ENCODE measurements at regions not wholly inside any gene's neighbourhood (a gene's known extent, or its start where the extent isn't known, plus 50 kb on each side); places are given as distances from the start of the nearest gene placed in this dataset.

DNA sequence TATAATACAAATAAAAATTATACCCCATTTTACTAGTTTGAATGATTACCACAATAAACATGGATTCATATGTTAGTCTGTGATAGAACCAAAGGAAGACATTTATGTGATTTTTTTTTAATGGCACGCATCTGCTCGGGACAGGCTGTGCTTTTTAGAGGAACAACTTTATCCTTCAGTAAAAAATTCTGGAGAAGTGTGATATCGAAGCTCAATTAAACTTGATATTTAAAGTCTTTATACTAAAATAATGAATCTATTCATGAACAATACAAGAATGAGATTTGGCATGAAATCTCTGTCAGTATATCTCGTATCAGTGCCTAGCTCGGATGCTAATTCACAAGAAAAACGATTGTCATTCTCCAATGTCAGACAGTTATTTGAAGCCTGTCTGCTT is 230.8 kb upstream of the ZNF717 start:
- TF ChIP-seq EZH2phosphoT487 (IDR thresholded peaks at IDR 0.05; ENCODE audit: low read length) (no peak), EZH2 (optimal IDR thresholded peaks at IDR 0.05; ENCODE audit: low read depth, low read length) (no peak), CTCF (IDR thresholded peaks at IDR 0.05; ENCODE audit: low read length) (no peak)
- no peaks in the 10 kb centered on the region for H3K27me3 ChIP-seq (replicated peaks; ENCODE audit: insufficient read depth, low read length)
- no peaks in the 10 kb centered on the region for H3K9me3 ChIP-seq (replicated peaks; ENCODE audit: insufficient read depth, low read length)
- no peak for DNase-seq
- H4K20me1 ChIP-seq (ENCODE audit: insufficient read depth, low read length) = no peaks in the 10 kb centered on the region
- no peak overlapping the region for H3K4me2 ChIP-seq (ENCODE audit: low read depth, low read length)
- no peaks in the 10 kb centered on the region for H3K9me2 ChIP-seq (replicated peaks; ENCODE audit: insufficient read depth, low read length)
- no peak overlapping the region for H3K4me3 ChIP-seq (ENCODE audit: low read length)
- H3F3A ChIP-seq (ENCODE audit: insufficient read depth, low read length) = no peaks in the 10 kb centered on the region
- no peaks in the 10 kb centered on the region for H3K36me3 ChIP-seq (replicated peaks; ENCODE audit: insufficient read depth, low read length)
- no peak overlapping the region for H2AFZ ChIP-seq (ENCODE audit: low read length)
- no peaks in the 10 kb centered on the region for H3K4me1 ChIP-seq (ENCODE audit: low read length)
- H3K27ac ChIP-seq (ENCODE audit: low read length) = no peak overlapping the region
- no peaks in the 10 kb centered on the region for H3K79me2 ChIP-seq (ENCODE audit: low read length)
- H3K9ac ChIP-seq (ENCODE audit: low read length) = no peak overlapping the region

- Histone ChIP-seq H3K9me2 (replicated peaks; ENCODE audit: insufficient read depth, low read length) (no peaks in the 10 kb centered on the region), H4K20me1 (ENCODE audit: insufficient read depth, low read length) (no peaks in the 10 kb centered on the region), H3K9me3 (replicated peaks; ENCODE audit: insufficient read depth, low read length) (no peaks in the 10 kb centered on the region), H3K27me3 (replicated peaks; ENCODE audit: insufficient read depth, low read length) (no peaks in the 10 kb centered on the region), H2AFZ (ENCODE audit: low read length) (no peak overlapping the region), H3K36me3 (replicated peaks; ENCODE audit: insufficient read depth, low read length) (no peaks in the 10 kb centered on the region), H3K4me1 (ENCODE audit: low read length) (no peaks in the 10 kb centered on the region), H3K9ac (ENCODE audit: low read length) (no peak overlapping the region), H3K27ac (ENCODE audit: low read length) (no peak overlapping the region), H3F3A (ENCODE audit: insufficient read depth, low read length) (no peaks in the 10 kb centered on the region), H3K4me3 (ENCODE audit: low read length) (no peak overlapping the region), H3K4me2 (ENCODE audit: low read depth, low read length) (no peak overlapping the region), H3K79me2 (ENCODE audit: low read length) (no peaks in the 10 kb centered on the region)
- TF ChIP-seq EZH2 (optimal IDR thresholded peaks at IDR 0.05; ENCODE audit: low read depth, low read length) (no peak), CTCF (IDR thresholded peaks at IDR 0.05; ENCODE audit: low read length) (no peak), EZH2phosphoT487 (IDR thresholded peaks at IDR 0.05; ENCODE audit: low read length) (no peak)
- DNase-seq = no peak
Measured at GRCh38 chr3:76016769-76017439, 231.6 kb upstream of the ZNF717 start.

- Histone ChIP-seq H3K79me2 (ENCODE audit: low read length) (no peaks in the 10 kb centered on the region), H3F3A (ENCODE audit: insufficient read depth, low read length) (no peaks in the 10 kb centered on the region), H3K27me3 (replicated peaks; ENCODE audit: insufficient read depth, low read length) (no peaks in the 10 kb centered on the region), H3K4me1 (ENCODE audit: low read length) (no peaks in the 10 kb centered on the region), H3K36me3 (replicated peaks; ENCODE audit: insufficient read depth, low read length) (no peaks in the 10 kb centered on the region), H2AFZ (ENCODE audit: low read length) (no peak overlapping the region), H3K4me2 (ENCODE audit: low read depth, low read length) (no peak overlapping the region), H4K20me1 (ENCODE audit: insufficient read depth, low read length) (no peaks in the 10 kb centered on the region), H3K9me3 (replicated peaks; ENCODE audit: insufficient read depth, low read length) (no peaks in the 10 kb centered on the region), H3K9ac (ENCODE audit: low read length) (no peak overlapping the region), H3K4me3 (ENCODE audit: low read length) (no peak overlapping the region), H3K9me2 (replicated peaks; ENCODE audit: insufficient read depth, low read length) (no peaks in the 10 kb centered on the region), H3K27ac (ENCODE audit: low read length) (no peak overlapping the region)
- no peak for TF ChIP-seq EZH2 (optimal IDR thresholded peaks at IDR 0.05; ENCODE audit: low read depth, low read length)
- no peak for TF ChIP-seq EZH2phosphoT487 (IDR thresholded peaks at IDR 0.05; ENCODE audit: low read length)
- no peak for TF ChIP-seq CTCF (IDR thresholded peaks at IDR 0.05; ENCODE audit: low read length)
- DNase-seq = no peak
Measured at GRCh38 chr3:76021376-76021775, 236.0 kb upstream of the ZNF717 start.
